ENCODE measurements at regions not wholly inside any gene's neighbourhood (a gene's known extent, or its start where the extent isn't known, plus 50 kb on each side); places are given as distances from the start of the nearest gene placed in this dataset.
"Not testable (repeated sequence)": the region's sequence is repeated elsewhere in the genome, so short reads cannot be mapped to it uniquely, and the experiment has no call there.

- Mint-ChIP-seq H3K9me3 (peaks cover 13% of the 10 kb centered on the region), H3K4me1 (peaks cover 35% of the 10 kb centered on the region), H3K4me3 (no peak overlapping the region), H3K36me3 (ENCODE audit: low read depth) (peaks cover 2% of the 10 kb centered on the region), H3K27ac (peak overlapping the region; percentile 75), H3K27me3 (ENCODE audit: low read depth, poor library complexity) (peaks cover 7% of the 10 kb centered on the region)
- no peak for DNase-seq
- no peak for TF ChIP-seq CTCF (IDR thresholded peaks at IDR 0.05)
Observed at GRCh38 chr3:160047876-160048275, 59.2 kb downstream of the IL12A start.

GRCh38 chr3:160049038-160049437, 60.4 kb downstream of the IL12A start:
- H3K36me3 Mint-ChIP-seq (ENCODE audit: low read depth), result no peaks in the 10 kb centered on the region
- DNase-seq, result no peak

GRCh38 chr3:160049565-160049964, 60.9 kb downstream of the IL12A start:
- H3K27ac Mint-ChIP-seq, result no peak overlapping the region
- TF ChIP-seq CTCF (IDR thresholded peaks at IDR 0.05), result no peak
- no peak for DNase-seq
- H3K36me3 Mint-ChIP-seq (ENCODE audit: low read depth), result no peaks in the 10 kb centered on the region
- peaks cover 10% of the 10 kb centered on the region for H3K27me3 Mint-ChIP-seq (ENCODE audit: low read depth, poor library complexity)
- peaks cover 32% of the 10 kb centered on the region for H3K4me1 Mint-ChIP-seq
- H3K4me3 Mint-ChIP-seq, result no peak overlapping the region
- no peaks in the 10 kb centered on the region for H3K9me3 Mint-ChIP-seq

More at GRCh38 chr3:160049038-160049437, 60.4 kb downstream of the IL12A start:
- H3K27ac Mint-ChIP-seq, result no peak overlapping the region
- H3K4me3 Mint-ChIP-seq, result no peak overlapping the region
- peaks cover 7% of the 10 kb centered on the region for H3K27me3 Mint-ChIP-seq (ENCODE audit: low read depth, poor library complexity)
- peaks cover 1% of the 10 kb centered on the region for H3K9me3 Mint-ChIP-seq
- peaks cover 31% of the 10 kb centered on the region for H3K4me1 Mint-ChIP-seq
- TF ChIP-seq CTCF (IDR thresholded peaks at IDR 0.05), result no peak

GRCh38 chr3:160049988-160050387, 61.4 kb downstream of the IL12A start:
- H3K27me3 Mint-ChIP-seq (ENCODE audit: low read depth, poor library complexity), result peaks cover 10% of the 10 kb centered on the region
- H3K4me1 Mint-ChIP-seq, result peaks cover 32% of the 10 kb centered on the region
- H3K27ac Mint-ChIP-seq, result peak overlapping the region; percentile 1
- no peak for DNase-seq
- no peaks in the 10 kb centered on the region for H3K36me3 Mint-ChIP-seq (ENCODE audit: low read depth)
- TF ChIP-seq CTCF (IDR thresholded peaks at IDR 0.05), result no peak
- no peak overlapping the region for H3K4me3 Mint-ChIP-seq
- H3K9me3 Mint-ChIP-seq, result no peaks in the 10 kb centered on the region

- Mint-ChIP-seq H3K36me3 (ENCODE audit: low read depth) (no peaks in the 10 kb centered on the region), H3K4me3 (no peak overlapping the region), H3K27me3 (ENCODE audit: low read depth, poor library complexity) (peaks cover 4% of the 10 kb centered on the region), H3K4me1 (peaks cover 26% of the 10 kb centered on the region), H3K9me3 (no peaks in the 10 kb centered on the region), H3K27ac (no peak overlapping the region)
- DNase-seq, result no peak
- no peak for TF ChIP-seq CTCF (IDR thresholded peaks at IDR 0.05)
Observed at GRCh38 chr3:160052385-160053047, 63.9 kb downstream of the IL12A start.

GRCh38 chr3:160053048-160053391, 64.4 kb downstream of the IL12A start:
- Mint-ChIP-seq H3K36me3 (ENCODE audit: low read depth) (no peaks in the 10 kb centered on the region), H3K27ac (no peak overlapping the region), H3K27me3 (ENCODE audit: low read depth, poor library complexity) (peaks cover 9% of the 10 kb centered on the region), H3K4me3 (no peak overlapping the region), H3K4me1 (peaks cover 21% of the 10 kb centered on the region), H3K9me3 (no peaks in the 10 kb centered on the region)
- no peak for DNase-seq
- TF ChIP-seq CTCF (IDR thresholded peaks at IDR 0.05), result no peak

GRCh38 chr3:160054862-160055261, 66.2 kb downstream of the IL12A start:
- H3K27me3 Mint-ChIP-seq (ENCODE audit: low read depth, poor library complexity), result peaks cover 12% of the 10 kb centered on the region
- DNase-seq; H3K4me3 Mint-ChIP-seq; H3K9me3 Mint-ChIP-seq; H3K36me3 Mint-ChIP-seq (ENCODE audit: low read depth); H3K27ac Mint-ChIP-seq: not testable (repeated sequence)
- peaks cover 14% of the 10 kb centered on the region for H3K4me1 Mint-ChIP-seq

Measured in nephron progenitor cell (in vitro differentiated cells).